GM19395 (cell line): ENCODE measurements at regions not wholly inside any gene's neighbourhood (a gene's known extent, or its start where the extent isn't known, plus 50 kb on each side); places are given as distances from the start of the nearest gene placed in this dataset.
"Not testable (repeated sequence)": the region's sequence is repeated elsewhere in the genome, so short reads cannot be mapped to it uniquely, and the experiment has no call there.

Experiments used
- ATAC-seq: cut with Tn5 transposase; IDR thresholded peaks from one replicate; pipeline ENCODE4 v1.9.1; 2021; ENCODE audit warnings: mild to moderate bottlenecking, moderate library complexity; ENCODE audit not compliant: unreplicated experiment

- ATAC-seq, result no peak
Measured at GRCh38 chr6:84892671-84893070, 128.3 kb upstream of the TBX18 start.

DNA sequence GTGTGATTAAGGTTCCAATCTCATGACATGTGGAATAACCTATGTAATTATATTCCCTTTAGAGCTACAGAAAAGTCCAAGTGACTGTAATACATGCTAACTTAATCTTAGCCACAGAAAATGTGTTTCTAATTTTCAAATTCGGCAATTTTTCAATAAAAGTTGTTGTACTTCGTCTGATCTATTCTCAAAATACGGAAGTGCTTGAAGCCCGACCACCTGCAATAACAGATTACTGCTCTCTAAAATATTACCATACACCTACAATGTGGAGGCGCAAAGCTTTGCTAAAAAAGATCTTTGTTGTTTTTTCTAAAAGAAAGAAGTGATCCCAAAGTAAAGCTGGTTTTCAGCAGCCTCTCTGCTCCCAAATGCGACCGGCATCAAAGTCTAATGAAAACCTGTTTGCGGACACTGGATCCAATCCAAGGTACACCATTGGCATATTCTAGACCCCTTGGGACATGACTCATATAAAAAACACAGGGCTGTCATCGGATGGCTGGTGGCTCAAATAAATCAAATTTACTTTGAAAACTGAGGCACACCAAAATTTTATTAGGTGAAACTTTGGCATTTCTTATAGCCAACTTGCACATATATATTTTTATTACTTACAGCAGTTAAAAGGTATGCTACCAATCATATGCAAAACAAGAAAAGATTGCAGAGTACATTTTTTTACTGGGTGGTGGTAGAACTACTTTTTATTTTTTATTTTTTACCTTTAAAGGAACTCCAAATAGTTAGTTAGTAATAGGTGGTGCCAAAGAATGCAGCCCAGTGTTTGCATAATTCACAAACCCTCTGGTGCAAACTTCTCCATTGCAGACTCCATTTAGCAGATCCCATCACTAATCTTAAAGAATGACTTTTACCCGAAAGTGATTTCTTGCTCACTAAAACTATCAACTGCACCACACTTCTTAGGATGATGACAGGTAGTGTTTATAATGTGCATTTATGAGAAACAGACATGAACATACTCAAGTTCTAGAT is 118.7 kb upstream of the TBX18 start:
- ATAC-seq, result no peak

DNA sequence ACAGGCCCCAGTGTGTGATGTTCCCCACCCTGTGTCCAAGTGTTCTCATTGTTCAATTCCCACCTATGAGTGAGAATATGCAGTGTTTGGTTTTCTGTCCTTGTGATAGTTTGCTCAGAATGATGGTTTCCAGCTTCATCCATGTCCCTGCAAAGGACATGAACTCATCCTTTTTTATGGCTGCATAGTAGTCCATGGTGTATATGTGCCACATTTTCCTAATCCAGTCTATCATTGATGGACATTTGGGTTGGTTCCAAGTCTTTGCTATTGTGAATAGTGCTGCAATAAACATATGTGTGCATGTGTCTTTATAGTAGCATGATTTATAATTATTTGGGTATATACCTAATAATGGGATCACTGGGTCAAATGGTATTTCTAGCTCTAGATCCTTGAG is 115.0 kb upstream of the TBX18 start:
- ATAC-seq, result not testable (repeated sequence)

- ATAC-seq, result no peak
Measured at GRCh38 chr6:84877515-84878210, 113.3 kb upstream of the TBX18 start.

- ATAC-seq, result no peak
Measured at GRCh38 chr6:84876723-84877514, 112.5 kb upstream of the TBX18 start.

DNA sequence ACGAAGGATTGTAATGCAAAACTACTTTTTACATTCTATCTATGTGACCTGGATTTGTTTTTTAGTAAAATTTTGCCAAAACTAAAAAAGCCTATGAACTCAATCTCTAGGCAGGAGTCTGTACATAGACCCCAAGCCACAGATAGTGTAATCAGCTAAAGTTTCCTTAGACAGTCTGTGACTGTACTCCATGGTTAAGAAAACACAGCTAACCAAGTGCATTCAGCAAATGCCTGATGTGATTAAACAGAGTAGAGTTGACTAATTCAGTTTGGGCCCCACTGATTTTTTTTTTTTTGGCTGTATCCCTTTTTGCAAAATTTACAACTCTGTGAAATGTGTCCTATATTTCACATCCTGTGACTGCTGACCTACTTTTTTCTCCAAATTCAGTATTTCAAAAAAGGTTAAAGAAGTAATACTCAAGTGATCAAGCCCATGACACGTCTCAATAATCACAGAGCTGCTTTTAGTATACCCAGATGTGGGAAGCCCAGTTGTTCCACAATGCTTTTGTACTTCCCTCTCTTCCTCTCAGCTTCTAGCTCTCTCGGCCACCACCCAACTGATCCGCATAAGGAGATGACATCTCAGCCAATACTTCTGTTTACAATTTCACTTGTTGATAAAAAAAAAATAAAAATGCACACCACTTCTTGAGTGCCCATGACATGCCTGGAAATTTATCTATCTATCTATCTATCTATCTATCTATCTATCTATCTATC is 108.8 kb upstream of the TBX18 start:
- no peak for ATAC-seq

DNA sequence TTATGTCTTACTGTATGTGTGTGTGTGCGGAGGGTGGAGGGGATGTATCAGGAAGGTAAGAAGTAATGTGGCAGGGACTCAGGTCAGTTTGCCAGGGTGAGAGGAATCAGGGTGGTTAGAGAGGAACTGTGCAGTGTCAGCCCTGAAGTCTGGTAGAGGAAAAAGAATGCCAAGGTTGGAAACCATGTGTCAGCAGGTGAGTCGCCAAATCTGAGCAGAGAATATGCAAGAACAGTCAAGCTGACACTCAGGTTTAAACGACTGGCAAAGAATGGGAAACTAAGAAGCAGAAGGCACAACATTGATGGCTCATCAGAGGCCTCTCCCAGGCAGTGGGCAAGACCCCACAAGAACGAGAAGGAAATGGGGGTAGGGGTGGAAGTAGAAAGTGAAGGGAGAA is 107.5 kb upstream of the TBX18 start:
- no peak for ATAC-seq

- no peak for ATAC-seq
Measured at GRCh38 chr6:84870672-84871071, 106.3 kb upstream of the TBX18 start.

DNA sequence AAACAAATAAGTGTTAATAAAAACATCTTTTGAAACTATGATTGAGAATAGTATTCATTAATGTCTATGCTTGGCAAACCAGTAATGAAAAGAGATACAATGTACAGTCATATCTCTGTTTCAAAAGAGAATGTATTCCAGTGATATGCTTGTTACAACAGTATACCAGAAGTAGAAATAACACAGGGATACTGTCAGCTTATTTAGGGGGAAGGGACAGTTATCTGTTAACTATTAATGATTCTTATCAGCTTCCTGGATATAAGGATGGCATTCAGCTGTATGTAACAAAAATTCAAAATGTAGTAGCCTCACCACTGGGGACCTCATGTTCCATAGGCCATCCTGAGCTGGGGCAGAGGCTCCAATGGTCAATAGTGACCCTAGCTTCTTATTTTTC is 103.8 kb upstream of the TBX18 start:
- ATAC-seq, result no peak

- no peak for ATAC-seq
Measured at GRCh38 chr6:84867521-84867920, 103.1 kb upstream of the TBX18 start.

DNA sequence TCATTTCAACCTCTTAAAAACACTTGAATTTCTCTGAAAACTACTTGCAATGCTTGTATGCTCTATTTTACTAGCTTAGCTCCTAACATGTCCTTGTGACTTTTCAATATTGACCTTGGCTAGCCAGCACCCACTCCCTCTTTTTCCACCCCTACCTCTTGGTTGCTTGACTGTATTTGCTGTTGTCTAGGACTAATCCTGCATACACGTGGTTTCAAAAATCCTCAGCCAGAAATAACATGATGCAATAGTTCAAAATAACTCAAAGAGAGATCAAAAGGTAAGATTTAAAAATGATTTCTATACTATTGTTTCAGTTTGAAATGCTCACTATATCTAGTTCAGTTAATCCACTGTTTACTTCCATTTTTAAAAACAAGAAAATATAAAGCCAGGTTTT is 102.3 kb upstream of the TBX18 start:
- ATAC-seq, result no peak

DNA sequence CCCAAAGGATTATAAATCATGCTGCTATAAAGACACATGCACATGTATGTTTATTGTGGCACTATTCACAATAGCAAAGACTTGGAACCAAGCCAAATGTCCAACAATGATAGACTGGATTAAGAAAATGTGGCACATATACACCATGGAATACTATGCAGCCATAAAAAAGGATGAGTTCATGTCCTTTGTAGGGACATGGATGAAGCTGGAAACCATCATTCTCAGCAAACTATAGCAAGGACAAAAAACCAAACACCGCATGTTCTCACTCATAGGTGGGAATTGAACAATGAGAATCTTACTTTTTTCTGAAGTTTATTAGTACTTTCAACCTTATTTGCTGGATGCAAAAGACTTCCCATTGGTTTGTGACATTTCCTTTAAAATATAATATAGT is 101.0 kb upstream of the TBX18 start:
- ATAC-seq, result not testable (repeated sequence)

GRCh38 chr6:84862843-84863242 is 98.4 kb upstream of the TBX18 start:
- no peak for ATAC-seq

DNA sequence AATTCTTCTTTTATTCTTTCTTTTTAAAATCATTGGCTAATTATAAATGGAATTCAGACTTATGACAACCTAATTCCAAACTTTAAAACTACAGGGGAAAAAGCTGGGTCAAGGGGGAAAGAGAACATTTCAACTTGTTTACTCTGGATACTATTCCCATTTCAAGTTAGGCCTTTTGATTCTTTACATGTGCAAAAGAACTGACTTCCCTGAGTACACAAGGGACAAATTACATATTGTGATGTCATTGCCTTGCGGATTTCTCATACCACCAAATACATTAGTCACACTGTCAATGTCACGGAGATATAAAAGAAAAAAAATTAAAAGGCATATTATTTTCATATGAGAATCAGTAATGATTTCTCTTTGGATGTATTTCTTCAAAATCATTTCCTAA is 96.5 kb upstream of the TBX18 start:
- ATAC-seq, result no peak

GRCh38 chr6:84860509-84860908 is 96.1 kb upstream of the TBX18 start:
- no peak for ATAC-seq

GRCh38 chr6:84854811-84855400 is 90.5 kb upstream of the TBX18 start:
- ATAC-seq, result no peak

DNA sequence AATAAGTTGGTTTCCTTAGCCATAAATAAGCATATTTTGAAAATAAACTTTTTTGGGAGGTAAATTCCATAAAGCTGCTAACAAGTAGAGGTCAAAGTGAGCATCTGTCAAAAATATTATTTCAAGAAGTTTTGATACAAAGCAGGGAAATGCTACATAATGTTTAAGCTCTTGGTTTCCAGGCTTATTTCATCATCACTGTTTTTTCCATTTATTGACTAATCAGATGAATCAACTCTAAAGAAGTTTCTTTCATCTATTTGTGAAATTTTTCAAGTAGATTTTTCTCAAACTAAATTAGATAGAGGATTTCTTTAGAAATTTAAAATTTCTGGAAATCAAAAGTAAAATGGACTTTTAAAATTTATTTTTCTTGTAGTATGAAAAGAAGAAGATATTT is 89.5 kb upstream of the TBX18 start:
- no peak for ATAC-seq

GRCh38 chr6:84848960-84849359 is 84.6 kb upstream of the TBX18 start:
- ATAC-seq, result no peak

GRCh38 chr6:84847390-84848160 is 83.2 kb upstream of the TBX18 start:
- no peak for ATAC-seq
